Fibroblast of skin of left quadriceps (primary cell): ENCODE measurements at regions not wholly inside any gene's neighbourhood (a gene's known extent, or its start where the extent isn't known, plus 50 kb on each side); places are given as distances from the start of the nearest gene placed in this dataset.

Experiments
- DNase-seq, 2 experiments: peaks; one replicate each; pipeline ENCODE4 v3.0.0-alpha.2; 2013; ENCODE audit warnings: low read depth in 2 of 2

GRCh38 chr3:28738425-28738824 is 389.8 kb upstream of the AZI2 start:
- DNase-seq, result no peak

GRCh38 chr3:28739647-28740046 is 391.0 kb upstream of the AZI2 start:
- no peak for DNase-seq

GRCh38 chr3:28743271-28743670 is 394.6 kb upstream of the AZI2 start:
- DNase-seq, result no peak

- no peak for DNase-seq
Measured at GRCh38 chr3:28743831-28744230, 395.2 kb upstream of the AZI2 start.

- no peak for DNase-seq
Measured at GRCh38 chr3:28745436-28745835, 396.8 kb upstream of the AZI2 start.

- no peak for DNase-seq
Measured at GRCh38 chr3:28745916-28746617, 397.4 kb upstream of the AZI2 start.

GRCh38 chr3:28746990-28747389 is 398.4 kb upstream of the AZI2 start:
- DNase-seq, result no peak

- DNase-seq, result no peak
Measured at GRCh38 chr3:28751864-28752263, 403.2 kb upstream of the AZI2 start.

- no peak for DNase-seq
Measured at GRCh38 chr3:28752290-28752689, 403.7 kb upstream of the AZI2 start.

- DNase-seq, result no peak
Measured at GRCh38 chr3:28756056-28756455, 407.4 kb upstream of the AZI2 start.

GRCh38 chr3:28758115-28758514 is 409.5 kb upstream of the AZI2 start:
- no peak for DNase-seq

- no peak for DNase-seq
Measured at GRCh38 chr3:28761375-28761774, 412.8 kb upstream of the AZI2 start.

- no peak for DNase-seq
Measured at GRCh38 chr3:28765194-28765593, 416.6 kb upstream of the AZI2 start.

- DNase-seq, result no peak
Measured at GRCh38 chr3:28768439-28768838, 419.8 kb upstream of the AZI2 start.

- no peak for DNase-seq
Measured at GRCh38 chr3:28777806-28778475, 429.3 kb upstream of the AZI2 start.

GRCh38 chr3:28780480-28780879 is 431.9 kb upstream of the AZI2 start:
- no peak for DNase-seq

GRCh38 chr3:28781053-28781452 is 432.4 kb upstream of the AZI2 start:
- no peak for DNase-seq

- DNase-seq, result no peak
Measured at GRCh38 chr3:28786446-28786845, 437.8 kb upstream of the AZI2 start.

- no peak for DNase-seq
Measured at GRCh38 chr3:28788571-28788970, 439.9 kb upstream of the AZI2 start.

GRCh38 chr3:28791713-28792255 is 443.2 kb upstream of the AZI2 start:
- no peak for DNase-seq

GRCh38 chr3:28792604-28793003 is 444.0 kb upstream of the AZI2 start:
- no peak for DNase-seq

GRCh38 chr3:28799084-28799483 is 450.5 kb upstream of the AZI2 start:
- DNase-seq, result no peak

GRCh38 chr3:28800203-28800602 is 451.6 kb upstream of the AZI2 start:
- no peak for DNase-seq
